GM19467 (cell line): ENCODE measurements at regions not wholly inside any gene's neighbourhood (a gene's known extent, or its start where the extent isn't known, plus 50 kb on each side); places are given as distances from the start of the nearest gene placed in this dataset.
"Not testable (repeated sequence)": the region's sequence is repeated elsewhere in the genome, so short reads cannot be mapped to it uniquely, and the experiment has no call there.

Source experiments
- ATAC-seq: cut with Tn5 transposase; IDR thresholded peaks from one replicate; pipeline ENCODE4 v1.9.1; 2021; ENCODE audit warnings: mild to moderate bottlenecking, moderate library complexity; ENCODE audit not compliant: unreplicated experiment

DNA sequence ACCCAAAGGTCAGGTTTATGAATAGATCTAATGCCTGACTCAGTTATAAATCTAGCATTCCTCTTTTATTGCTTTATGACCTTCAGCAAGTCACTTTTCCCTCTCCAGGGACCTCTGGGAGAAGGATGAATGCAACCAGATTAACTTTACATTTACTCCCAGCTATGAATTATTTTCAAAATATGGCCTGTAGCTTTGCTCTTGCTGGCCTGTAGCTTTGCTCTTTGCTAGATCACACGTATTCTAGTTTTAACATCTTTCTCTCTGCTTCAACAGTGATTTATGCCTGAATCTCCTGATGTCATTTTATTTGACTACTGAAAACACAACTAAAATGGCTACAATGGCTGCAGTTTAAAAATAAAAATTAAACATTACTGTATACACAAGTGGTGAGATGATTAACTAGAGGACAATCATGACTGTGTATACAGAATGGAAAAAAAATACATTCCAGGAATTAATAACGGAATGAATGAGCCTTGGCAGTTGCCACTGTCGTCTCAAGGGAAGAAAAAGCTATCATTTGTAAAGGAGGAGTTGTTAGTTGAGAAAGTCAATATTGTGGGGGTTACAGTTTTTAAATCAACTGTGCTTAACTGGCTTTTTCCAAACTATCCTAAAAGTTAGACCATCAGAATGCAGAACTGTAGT lies 434.5 kb upstream of the GOT2 start:
- no peak for ATAC-seq

DNA sequence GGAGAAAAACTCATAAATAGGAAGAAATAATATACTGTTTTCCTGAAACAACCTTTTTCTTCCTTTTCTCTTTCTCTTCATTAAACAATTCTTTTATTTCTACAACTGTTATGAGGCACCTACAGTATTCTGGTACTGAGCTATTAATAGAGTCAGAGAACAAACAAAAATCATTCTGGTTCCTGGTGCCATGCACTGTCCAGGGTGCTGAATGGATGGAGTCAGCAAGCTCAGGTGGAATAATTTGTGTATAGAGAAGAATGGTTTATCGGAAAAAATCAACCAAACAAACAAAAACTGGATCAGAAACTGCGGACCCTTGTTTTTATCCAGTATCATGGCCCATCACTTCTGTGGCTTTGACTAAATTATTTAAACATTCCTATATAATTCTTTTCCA lies 430.3 kb upstream of the GOT2 start:
- no peak for ATAC-seq

DNA sequence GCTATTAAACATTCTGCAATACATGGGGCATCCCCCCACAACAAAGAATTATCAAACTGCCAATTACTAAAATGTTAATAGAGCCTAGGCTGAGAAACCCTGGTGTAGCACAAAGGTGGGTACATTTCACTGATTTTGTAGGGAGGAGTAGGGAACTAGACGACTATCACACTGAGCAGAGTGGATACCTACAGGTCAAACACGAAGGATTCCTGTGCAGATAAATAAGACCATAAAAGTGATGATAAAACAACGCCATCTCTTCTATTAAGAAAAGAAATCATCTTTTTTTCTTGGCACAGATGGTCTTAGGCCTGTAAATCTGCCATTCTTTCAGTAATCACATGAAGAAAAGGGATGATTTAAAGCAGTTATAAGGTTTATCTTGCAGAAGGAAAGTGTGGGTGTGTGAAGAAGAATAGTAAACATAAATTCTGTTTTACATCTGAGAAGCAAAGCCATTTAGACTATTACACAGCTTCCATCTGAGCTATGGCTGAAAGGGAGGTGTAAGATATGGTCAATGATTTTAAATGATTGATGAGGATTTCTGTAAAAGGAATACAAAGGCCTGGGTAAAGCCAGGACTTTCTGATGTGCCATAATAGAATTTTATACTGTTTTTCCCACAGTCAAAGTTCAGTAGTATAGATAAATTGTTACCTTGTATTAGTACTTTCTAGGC lies 429.4 kb upstream of the GOT2 start:
- ATAC-seq: no peak

DNA sequence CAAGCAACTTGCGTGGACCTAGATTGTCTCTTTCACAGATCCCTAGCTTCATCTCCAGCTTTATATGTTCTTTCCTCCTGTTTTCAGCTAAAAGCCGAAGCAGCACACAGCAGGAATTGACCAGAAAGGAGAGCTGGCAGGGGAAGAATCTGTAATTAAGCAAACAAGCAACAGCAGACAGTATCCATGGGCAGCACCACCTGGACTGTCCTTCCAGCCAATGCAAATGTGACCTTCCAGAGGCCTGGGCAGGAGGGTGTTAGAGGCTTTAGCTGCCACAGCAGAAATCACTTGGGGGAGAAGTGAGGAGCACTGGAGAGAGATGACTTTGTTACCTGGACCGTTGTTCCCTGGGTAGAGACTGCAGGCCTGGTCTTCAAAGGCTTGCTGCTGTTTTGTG lies 427.6 kb upstream of the GOT2 start:
- no peak for ATAC-seq

DNA sequence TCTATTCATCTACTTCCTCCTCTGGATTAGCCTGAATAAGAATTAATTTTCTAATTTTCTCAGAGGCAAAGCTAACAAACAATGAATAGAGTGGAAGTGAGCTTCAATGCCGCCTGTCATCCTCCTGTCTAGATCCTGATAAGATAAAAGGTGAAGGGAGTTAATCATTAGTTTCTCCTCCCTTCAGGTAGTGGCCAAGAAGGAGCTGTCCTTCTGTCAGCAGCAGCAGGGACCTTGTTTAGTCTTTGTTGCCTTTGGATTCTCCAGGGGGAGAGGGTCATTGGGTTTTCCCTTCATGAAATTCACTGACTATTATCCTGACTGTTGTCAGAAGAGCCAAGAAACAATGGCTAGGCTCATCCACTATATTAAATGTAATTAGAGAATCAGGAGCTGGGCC lies 420.2 kb upstream of the GOT2 start:
- no peak for ATAC-seq

DNA sequence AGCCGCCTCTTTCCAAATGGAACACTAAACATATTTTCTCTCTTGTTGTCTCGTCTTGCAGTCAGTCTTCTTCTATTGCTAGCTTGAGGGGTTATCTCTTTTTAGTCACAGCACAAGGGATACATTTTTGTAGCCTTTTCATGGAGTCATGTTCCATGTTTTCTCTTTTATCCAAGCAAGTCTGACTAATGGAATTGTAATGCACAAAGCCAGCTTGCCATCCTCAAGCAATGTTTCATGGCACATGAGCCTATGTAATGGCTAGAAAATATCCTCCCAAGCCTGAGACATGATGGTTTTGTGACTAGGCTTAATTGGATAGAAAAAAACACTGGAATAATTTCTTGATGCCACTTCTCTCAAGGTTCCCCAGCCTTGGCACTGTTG lies 414.6 kb upstream of the GOT2 start:
- ATAC-seq: no peak

DNA sequence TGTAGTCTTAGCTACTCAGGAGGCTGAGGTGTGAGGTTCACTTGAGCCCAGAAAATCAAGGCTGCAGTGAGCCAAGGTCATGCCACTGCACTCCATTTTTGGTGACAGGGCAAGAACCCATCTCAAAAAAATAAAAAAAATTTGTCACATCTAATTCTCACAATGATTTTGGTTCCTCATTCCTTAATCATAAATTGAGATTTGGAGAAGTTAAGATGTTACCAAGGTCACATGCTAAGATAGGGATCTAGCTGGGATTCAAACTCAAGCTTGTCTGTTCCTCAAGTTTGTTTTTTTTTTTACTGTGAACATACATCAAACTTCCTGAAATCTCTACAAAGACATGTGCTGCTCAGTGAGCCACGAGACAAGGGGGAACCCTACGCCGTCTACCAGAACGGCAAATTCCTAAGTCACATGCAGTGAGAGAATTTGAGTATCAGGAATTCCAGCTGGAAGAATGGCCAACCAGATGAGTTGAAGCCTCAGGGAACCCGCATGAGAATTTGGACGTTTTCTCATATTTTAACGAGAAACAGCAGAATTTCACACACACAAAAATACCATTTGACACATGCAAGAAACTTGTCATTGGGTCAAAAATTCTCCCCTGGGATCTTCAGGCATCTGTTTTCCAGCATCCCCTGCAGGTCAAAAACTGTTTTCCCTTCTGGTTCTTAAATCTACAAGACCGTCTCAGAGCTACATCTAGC lies 414.1 kb upstream of the GOT2 start:
- ATAC-seq: no peak

DNA sequence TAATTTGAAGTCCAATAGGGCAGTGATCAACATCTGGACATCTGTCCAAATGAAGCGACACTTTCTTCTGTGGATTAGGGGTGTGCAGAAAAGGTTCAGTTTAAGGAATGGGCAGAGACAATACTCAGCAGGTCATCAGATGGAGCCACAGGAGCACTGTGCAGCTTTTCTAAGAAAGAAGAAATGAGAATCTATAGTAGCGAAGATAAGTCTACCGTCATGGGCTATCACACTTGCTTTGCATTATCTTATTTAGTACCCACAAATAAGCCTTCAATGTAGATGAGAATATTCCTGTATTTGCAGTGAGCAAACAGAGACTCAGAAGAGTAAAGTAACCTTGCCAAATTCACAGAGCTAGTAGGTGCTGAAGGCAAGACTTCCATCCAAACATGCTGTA lies 412.0 kb upstream of the GOT2 start:
- no peak for ATAC-seq

DNA sequence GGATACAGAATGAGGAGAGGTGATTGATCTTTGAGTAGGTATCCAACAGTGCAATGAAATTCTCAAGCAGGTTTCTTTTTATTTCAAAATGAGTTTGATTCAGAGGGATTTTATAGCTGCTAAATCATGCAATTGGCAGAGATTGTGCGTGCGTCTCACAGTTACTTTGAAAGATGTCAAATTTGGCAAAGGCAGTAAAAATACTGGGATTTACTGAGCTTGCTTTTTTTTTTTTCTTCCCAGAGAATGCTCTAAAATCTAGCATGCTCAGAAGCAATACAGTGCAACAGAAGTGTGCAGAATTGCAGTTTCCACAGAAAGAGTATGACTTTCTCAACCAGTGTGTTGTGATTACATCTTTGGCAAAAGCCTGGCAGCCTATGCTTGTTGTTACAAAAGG lies 410.7 kb upstream of the GOT2 start:
- ATAC-seq: no peak

DNA sequence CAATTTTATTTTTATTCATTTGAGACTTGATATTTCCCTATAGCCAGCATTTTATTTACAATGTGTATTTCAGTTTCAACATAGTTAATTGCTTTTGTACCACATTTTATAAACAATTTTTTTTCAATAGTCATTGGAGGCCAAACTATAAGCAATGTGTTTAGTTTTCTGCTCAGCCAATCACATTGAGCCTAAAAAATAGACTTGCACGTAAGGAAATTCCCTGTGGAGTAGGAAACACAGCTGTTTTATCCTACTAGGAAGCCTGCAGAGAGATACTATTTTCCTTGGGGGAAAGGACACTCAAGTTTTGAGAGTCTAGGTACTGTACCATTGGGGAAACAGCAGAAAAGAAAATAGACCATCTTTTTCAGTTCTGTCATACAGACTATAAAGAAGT lies 410.2 kb upstream of the GOT2 start:
- ATAC-seq: no peak

DNA sequence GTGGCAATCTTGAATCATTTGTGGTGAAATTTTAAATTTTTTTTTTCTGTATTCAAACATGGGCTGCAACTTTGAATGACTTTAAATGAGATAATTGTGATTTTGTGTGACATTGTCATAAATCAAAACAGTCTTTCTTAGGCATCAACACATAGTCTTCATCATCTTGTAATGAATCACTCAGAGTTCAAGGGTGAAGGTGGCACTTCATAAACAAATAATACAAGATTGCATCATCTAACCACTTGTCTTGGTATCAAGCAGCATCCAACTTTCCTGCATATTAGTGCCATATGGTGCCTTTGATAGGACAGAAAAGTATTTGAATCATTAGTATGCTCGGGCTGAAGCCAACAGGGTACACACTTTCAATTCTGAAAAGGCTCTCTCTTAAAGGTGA lies 392.4 kb upstream of the GOT2 start:
- no peak for ATAC-seq

DNA sequence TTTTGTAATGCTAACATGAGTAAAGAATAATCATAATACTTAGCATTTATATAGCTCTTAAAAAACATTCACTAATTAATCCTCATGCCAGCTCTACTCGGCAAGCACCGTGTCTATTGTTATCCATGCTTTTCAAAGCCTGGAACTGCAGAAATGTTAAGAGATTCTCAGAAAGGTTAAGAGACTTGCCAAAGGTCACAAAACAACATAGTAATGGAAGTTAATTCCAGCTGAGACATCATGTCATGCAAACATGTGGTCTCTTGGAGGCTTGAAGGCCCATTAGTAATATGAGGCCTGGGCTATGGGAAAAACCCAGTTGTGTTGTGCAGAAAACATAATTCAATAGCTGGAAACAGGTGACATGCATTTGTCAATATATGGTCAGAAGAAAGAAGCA lies 389.9 kb upstream of the GOT2 start:
- ATAC-seq: no peak

DNA sequence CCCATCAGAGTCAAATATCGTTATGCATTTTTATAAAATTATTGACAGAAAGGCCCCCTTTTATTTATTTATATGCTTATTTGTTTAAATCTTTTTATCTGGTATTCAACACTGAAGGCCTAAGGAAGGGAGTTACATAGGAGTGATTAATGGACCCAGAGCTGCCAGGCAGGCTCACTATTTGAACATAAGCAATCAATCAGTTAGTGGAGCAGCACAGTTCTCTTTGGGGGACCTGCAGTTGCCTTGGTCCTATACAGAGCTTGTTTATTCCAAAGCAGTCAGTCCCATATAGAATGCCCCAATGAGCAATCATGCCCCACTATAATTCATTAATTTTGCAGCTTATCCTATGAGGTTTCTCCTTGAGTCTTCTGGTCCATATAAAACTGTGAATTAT lies 389.4 kb upstream of the GOT2 start:
- ATAC-seq: no peak

DNA sequence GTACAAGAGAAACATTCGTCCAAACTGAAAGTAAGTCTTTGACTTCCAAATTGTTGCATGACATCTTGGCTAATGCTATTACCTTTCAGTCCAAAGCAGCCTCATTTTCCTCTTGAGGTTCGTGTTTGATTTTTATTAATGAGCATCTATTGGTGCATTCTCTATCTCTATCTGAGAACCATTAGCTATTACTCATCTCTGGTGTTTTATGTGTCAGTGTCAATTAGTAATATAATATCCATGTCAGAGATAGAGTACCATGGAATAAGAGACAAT lies 388.1 kb upstream of the GOT2 start:
- no peak for ATAC-seq

DNA sequence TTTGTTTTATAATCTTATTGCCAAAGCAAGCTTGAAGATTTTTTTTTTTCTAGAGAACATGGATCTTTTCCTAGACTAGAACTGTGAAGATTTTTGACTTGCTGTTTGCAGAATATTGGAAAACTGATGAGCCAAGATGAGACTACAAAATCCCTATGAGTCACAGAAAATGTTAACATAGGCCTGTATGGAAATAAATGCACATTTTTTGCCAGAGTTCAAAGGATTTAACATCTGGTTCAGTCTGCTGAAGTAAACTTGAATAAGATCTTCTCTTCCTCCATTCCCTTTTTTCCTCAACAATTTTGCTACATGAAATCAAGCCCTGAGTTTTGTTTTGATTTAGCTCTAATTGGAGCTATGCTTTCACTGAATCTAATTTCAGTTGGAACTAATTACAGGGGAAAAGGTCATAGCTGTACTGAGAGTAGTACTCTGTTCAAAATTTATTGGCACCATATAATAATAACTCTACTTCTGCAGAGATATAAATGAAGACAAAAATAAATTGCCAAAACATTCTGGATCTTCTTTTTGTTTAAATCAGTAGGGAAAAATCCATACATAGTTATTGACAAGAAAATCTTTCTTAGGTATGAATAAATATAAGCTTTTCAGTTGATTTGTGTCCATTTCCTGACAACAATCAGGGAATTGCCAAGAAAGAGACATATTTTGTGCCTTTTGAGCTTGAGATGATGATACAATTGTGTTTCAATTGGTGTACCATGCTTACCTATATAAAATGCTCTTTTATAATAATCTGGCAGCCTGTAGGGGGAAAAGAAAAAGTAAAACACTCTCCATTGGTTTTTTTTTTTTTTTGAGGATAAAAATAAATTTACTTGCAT lies 387.5 kb upstream of the GOT2 start:
- no peak for ATAC-seq

DNA sequence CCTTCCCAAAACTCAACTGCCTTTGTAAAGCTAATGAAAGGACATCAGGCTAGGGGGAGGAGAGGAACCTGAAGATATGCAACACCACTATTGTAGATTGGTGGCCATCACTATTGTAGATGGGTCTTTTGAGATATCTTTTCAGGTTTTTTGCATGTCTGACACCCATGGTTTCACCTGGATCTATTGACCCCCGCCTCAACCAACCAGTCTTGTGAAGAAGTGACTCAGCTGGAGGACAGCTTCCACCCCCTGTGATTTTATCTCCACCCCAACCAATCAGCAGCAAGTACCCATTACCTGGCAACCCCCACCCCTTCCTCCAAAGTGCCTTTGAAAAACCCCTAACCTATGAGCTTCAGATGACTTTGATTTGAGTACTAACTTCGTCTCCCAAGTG lies 382.6 kb upstream of the GOT2 start:
- no peak for ATAC-seq

DNA sequence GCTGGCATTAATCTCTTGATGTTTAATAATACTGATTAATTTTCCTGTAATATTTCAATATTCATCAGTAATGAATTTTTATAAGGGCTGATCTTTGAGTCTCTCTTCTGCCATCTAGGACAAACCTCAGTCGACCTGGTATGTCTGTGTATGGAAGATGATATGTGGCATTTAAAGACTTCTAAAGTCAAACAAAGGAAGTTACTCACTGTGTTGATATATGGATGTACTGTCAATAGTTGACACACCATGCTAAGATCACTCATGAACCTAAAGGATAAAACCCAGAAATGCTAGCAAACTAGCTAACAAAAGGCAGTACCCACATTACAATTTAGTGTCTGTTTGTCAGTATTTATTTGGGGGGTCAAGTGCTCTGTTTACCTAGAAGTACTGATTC lies 380.7 kb upstream of the GOT2 start:
- no peak for ATAC-seq

DNA sequence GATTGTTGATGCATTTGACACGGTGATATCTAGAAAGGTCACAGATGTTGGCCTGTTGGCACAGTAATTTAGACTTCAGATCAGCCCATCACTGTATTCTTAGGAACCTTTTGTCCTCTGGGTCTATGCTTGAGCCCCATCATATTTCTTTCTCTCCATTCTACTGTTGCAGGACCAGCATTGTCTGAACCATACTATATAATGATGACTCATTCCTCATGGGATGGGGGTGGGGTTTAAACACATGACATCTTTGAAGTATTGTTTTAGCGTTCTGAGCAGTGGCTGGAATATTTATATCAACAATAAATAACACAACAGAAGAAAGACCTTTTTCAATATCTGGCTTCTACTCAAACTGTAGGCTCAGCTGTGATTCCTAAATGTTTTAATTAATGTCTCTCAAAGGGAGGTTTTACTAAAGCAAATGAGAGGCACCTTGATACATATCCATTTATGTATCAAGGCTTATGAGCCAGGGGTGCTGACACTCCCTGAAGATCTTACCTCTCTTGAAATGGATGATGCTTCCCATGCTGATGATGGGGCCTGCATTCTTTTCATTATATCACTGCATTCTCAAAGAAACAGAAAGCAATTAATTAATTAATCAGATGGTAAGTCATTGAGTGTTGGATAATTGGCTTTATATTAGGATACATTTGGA lies 379.0 kb upstream of the GOT2 start:
- ATAC-seq: no peak

DNA sequence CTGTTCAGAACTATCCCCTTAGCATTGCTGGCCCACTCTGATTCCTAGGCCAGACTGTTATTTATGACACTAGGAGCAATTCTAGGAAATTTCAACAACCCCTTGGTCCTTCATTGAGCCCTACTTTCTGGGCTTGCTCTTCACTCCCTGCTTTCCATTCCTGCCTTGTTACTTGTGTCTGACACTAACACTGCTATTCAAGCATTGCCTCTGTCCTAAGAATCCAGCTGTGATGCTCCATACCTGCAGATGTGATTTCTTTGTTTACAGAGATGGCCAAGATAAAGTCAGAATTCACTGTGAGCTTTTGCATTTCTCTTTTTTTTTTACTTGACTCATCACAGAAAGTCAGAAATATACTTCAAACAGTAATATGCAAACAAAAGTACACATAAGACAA lies 377.2 kb upstream of the GOT2 start:
- ATAC-seq: no peak

DNA sequence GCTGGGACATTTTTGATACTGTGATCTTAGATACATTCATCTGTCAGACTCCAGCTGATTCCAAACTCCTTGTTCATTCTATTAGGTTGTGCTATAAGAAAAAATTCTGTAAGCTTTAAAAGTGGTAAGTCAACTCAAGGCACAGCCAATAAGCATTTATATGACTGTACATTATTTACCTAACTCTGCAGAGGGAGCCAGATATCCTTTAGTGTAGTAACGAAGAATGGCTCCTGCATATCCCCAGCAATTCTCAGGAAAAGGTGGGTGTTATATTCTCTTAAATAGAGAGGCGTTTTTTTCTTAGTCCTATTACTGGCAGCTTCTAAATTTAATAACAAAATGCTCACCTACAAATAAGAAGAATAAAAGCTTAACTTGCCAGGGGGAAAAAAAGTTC lies 374.3 kb upstream of the GOT2 start:
- ATAC-seq: no peak

DNA sequence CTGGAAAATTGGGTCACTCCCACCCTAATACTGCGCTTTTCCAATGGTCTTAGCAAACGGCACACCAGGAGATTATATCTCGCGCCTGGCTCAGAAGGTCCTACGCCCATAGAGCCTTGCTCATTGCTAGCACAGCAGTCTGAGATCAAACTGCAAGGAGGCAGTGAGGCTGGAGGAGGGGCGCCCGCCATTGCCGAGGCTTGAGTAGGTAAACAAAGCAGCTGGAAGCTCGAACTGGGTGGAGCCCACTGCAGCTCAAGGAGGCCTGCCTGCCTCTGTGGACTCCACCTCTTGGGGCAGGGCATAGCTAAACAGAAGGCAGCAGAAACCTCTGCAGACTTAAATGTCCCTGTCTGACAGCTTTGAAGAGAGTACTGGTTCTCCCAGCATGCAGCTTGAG lies 362.6 kb upstream of the GOT2 start:
- ATAC-seq: not testable (repeated sequence)
